ENCODE measurements at regions not wholly inside any gene's neighbourhood (a gene's known extent, or its start where the extent isn't known, plus 50 kb on each side); places are given as distances from the start of the nearest gene placed in this dataset.

DNA sequence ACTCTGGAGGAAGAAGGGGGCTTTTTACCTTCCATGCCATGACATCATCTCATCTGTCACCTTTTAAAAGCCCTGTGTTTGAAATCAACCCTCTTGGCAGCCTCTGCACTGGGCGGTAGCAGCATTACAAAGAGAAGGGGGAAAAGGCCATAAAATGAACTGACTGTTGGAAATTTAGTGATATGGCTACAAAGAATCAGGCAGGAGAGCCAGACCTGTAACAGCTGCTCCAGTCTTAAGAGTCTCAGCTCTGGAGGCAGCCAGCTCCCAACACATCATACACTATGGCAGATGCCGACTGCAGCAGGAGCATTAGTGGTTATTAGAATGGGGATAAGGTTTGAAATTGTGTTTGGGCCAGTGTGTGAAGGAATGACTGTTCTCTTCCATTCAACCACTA lies 257.5 kb downstream of the DMAC1 start:
- H3K9ac ChIP-seq (ENCODE audit: low read length) = no peak overlapping the region
- no peak overlapping the region for H2AFZ ChIP-seq (ENCODE audit: low read depth, low read length)
- no peaks in the 10 kb centered on the region for H4K20me1 ChIP-seq (ENCODE audit: insufficient read depth, low read length)
- TF ChIP-seq CTCF (IDR thresholded peaks at IDR 0.05; ENCODE audit: low read depth, low read length) (no peak), EZH2phosphoT487 (IDR thresholded peaks at IDR 0.05; ENCODE audit: low read depth) (no peak)
- no peak overlapping the region for H3K27ac ChIP-seq (ENCODE audit: low read length)
- no peak overlapping the region for H3K4me3 ChIP-seq (ENCODE audit: low read length)
- H3K79me2 ChIP-seq (ENCODE audit: low read length) = no peaks in the 10 kb centered on the region
- peaks cover 60% of the 10 kb centered on the region for H3K27me3 ChIP-seq (ENCODE audit: low read depth, low read length)
- H3K9me3 ChIP-seq (ENCODE audit: insufficient read depth, low read length) = no peaks in the 10 kb centered on the region
- H3K4me2 ChIP-seq (ENCODE audit: low read length) = no peak overlapping the region
- no peaks in the 10 kb centered on the region for H3K36me3 ChIP-seq (replicated peaks; ENCODE audit: low read depth, low read length)
- H3K4me1 ChIP-seq (ENCODE audit: low read length) = no peaks in the 10 kb centered on the region

GRCh38 chr9:7536310-7536939 lies 263.2 kb downstream of the DMAC1 start:
- Histone ChIP-seq H4K20me1 (ENCODE audit: insufficient read depth, low read length) (no peaks in the 10 kb centered on the region), H3K4me3 (ENCODE audit: low read length) (no peak overlapping the region), H3K9me3 (ENCODE audit: insufficient read depth, low read length) (no peaks in the 10 kb centered on the region), H3K27me3 (ENCODE audit: low read depth, low read length) (peaks cover 45% of the 10 kb centered on the region), H3K9ac (ENCODE audit: low read length) (no peak overlapping the region), H2AFZ (ENCODE audit: low read depth, low read length) (no peak overlapping the region), H3K79me2 (ENCODE audit: low read length) (no peaks in the 10 kb centered on the region), H3K4me1 (ENCODE audit: low read length) (no peaks in the 10 kb centered on the region), H3K27ac (ENCODE audit: low read length) (no peak overlapping the region), H3K4me2 (ENCODE audit: low read length) (no peak overlapping the region), H3K36me3 (replicated peaks; ENCODE audit: low read depth, low read length) (no peaks in the 10 kb centered on the region)
- TF ChIP-seq EZH2phosphoT487 (IDR thresholded peaks at IDR 0.05; ENCODE audit: low read depth) = no peak
- peak; percentile 82 for TF ChIP-seq CTCF (IDR thresholded peaks at IDR 0.05; ENCODE audit: low read depth, low read length)

- H2AFZ ChIP-seq (ENCODE audit: low read depth, low read length) = no peak overlapping the region
- no peak for TF ChIP-seq CTCF (IDR thresholded peaks at IDR 0.05; ENCODE audit: low read depth, low read length)
- no peak for TF ChIP-seq EZH2phosphoT487 (IDR thresholded peaks at IDR 0.05; ENCODE audit: low read depth)
Observed at GRCh38 chr9:7534211-7534935, 265.2 kb downstream of the DMAC1 start.

GRCh38 chr9:7533376-7534090 lies 266.0 kb downstream of the DMAC1 start:
- no peaks in the 10 kb centered on the region for H4K20me1 ChIP-seq (ENCODE audit: insufficient read depth, low read length)
- H3K4me1 ChIP-seq (ENCODE audit: low read length) = no peaks in the 10 kb centered on the region
- H3K27me3 ChIP-seq (ENCODE audit: low read depth, low read length) = peaks cover 20% of the 10 kb centered on the region
- no peaks in the 10 kb centered on the region for H3K9me3 ChIP-seq (ENCODE audit: insufficient read depth, low read length)
- no peak overlapping the region for H3K4me3 ChIP-seq (ENCODE audit: low read length)
- no peaks in the 10 kb centered on the region for H3K36me3 ChIP-seq (replicated peaks; ENCODE audit: low read depth, low read length)
- no peak for TF ChIP-seq EZH2phosphoT487 (IDR thresholded peaks at IDR 0.05; ENCODE audit: low read depth)
- TF ChIP-seq CTCF (IDR thresholded peaks at IDR 0.05; ENCODE audit: low read depth, low read length) = no peak
- no peak overlapping the region for H3K9ac ChIP-seq (ENCODE audit: low read length)
- no peaks in the 10 kb centered on the region for H3K79me2 ChIP-seq (ENCODE audit: low read length)
- no peak overlapping the region for H3K27ac ChIP-seq (ENCODE audit: low read length)
- H2AFZ ChIP-seq (ENCODE audit: low read depth, low read length) = no peak overlapping the region
- no peak overlapping the region for H3K4me2 ChIP-seq (ENCODE audit: low read length)

More at GRCh38 chr9:7534211-7534935, 265.2 kb downstream of the DMAC1 start:
- Histone ChIP-seq H3K36me3 (replicated peaks; ENCODE audit: low read depth, low read length) (no peaks in the 10 kb centered on the region), H3K9ac (ENCODE audit: low read length) (no peak overlapping the region), H4K20me1 (ENCODE audit: insufficient read depth, low read length) (no peaks in the 10 kb centered on the region), H3K4me1 (ENCODE audit: low read length) (no peaks in the 10 kb centered on the region), H3K4me2 (ENCODE audit: low read length) (no peak overlapping the region), H3K4me3 (ENCODE audit: low read length) (no peak overlapping the region), H3K27me3 (ENCODE audit: low read depth, low read length) (peaks cover 28% of the 10 kb centered on the region), H3K27ac (ENCODE audit: low read length) (no peak overlapping the region), H3K9me3 (ENCODE audit: insufficient read depth, low read length) (no peaks in the 10 kb centered on the region), H3K79me2 (ENCODE audit: low read length) (no peaks in the 10 kb centered on the region)

Measured in OCI-LY3 (cell line).